Esophagus muscularis mucosa (tissue), 4 donors: ENCODE measurements at regions not wholly inside any gene's neighbourhood (a gene's known extent, or its start where the extent isn't known, plus 50 kb on each side); places are given as distances from the start of the nearest gene placed in this dataset.

Experiments used
- DNase-seq: peaks from one replicate; pipeline ENCODE4 v3.0.0-alpha.2; 2017; ENCODE audit errors: extremely low spot score
- H3K27ac ChIP-seq, 4 donors: fragments of 200-600 bp; sonication (generic); replicated peaks in 1 of 4; 1 replicate in 3 of 4; 2 replicates in 1 of 4; pipeline ENCODE4 v1.5.1; 2016 to 2019; ENCODE audit warnings: mild to moderate bottlenecking in 1 of 4
- H3K27me3 ChIP-seq, 4 donors: fragments of 200-600 bp; sonication (generic); one replicate each; pipeline versions ENCODE4 v1.5.1 to v1.6.0; 2016 to 2019
- H3K36me3 ChIP-seq, 4 donors: fragments of 200-600 bp; sonication (generic); one replicate each; pipeline ENCODE4 v1.5.1; 2016 to 2019
- H3K4me1 ChIP-seq, 4 donors: fragments of 200-600 bp; sonication (generic); one replicate each; pipeline ENCODE4 v1.5.1; 2016 to 2019
- H3K4me3 ChIP-seq, 4 donors: fragments of 200-600 bp; sonication (generic); 1 replicate in 2 of 4; 2 replicates in 2 of 4; pipeline ENCODE4 v1.5.1; 2016 to 2019; ENCODE audit warnings: mild to moderate bottlenecking in 4 of 4, moderate library complexity in 1 of 4
- H3K9me3 ChIP-seq, 4 donors: fragments of 200-600 bp; sonication (generic); 1 replicate in 3 of 4; 2 replicates in 1 of 4; pipeline ENCODE4 v1.5.1; 2016 to 2019
- EP300 ChIP-seq: sonication (generic); formaldehyde crosslinking; IDR thresholded peaks from one replicate; pipeline ENCODE4 v1.6.1; 2017; ENCODE audit warnings: antibody characterized with exemption
- POLR2A ChIP-seq: fragments of 450-650 bp; IDR thresholded peaks from one replicate; pipeline ENCODE4 v1.6.1; 2017; ENCODE audit warnings: antibody characterized with exemption, moderate library complexity, mild to moderate bottlenecking, low read depth
- POLR2AphosphoS5 ChIP-seq, 2 donors: sonication (generic); formaldehyde crosslinking; IDR thresholded peaks; one replicate each; pipeline ENCODE4 v1.6.1; 2017; ENCODE audit warnings: antibody characterized with exemption in 2 of 2
- WGBS: methylation state at CpG from one replicate; pipeline ENCODE4 v1.1.5; 2018; 5-methylcytosine and 5-hydroxymethylcytosine counted together
- intact Hi-C: fragments of 100-400 bp; cut with DNase I; formaldehyde crosslinking; loops from one replicate; pipeline ENCODE4 v1.15.1; 2023
- TF ChIP-seq, protein P1 (sequence below), 3 experiments: fragments of 200-600 bp in 2 of 3; fragments of 450-650 bp in 1 of 3; sonication (generic) in 2 of 3; IDR thresholded peaks; one replicate each; pipeline ENCODE4 v1.5.1; 2017 to 2019; ENCODE audit warnings: antibody characterized with exemption in 3 of 3, mild to moderate bottlenecking in 2 of 3, moderate library complexity in 1 of 3

DNA sequence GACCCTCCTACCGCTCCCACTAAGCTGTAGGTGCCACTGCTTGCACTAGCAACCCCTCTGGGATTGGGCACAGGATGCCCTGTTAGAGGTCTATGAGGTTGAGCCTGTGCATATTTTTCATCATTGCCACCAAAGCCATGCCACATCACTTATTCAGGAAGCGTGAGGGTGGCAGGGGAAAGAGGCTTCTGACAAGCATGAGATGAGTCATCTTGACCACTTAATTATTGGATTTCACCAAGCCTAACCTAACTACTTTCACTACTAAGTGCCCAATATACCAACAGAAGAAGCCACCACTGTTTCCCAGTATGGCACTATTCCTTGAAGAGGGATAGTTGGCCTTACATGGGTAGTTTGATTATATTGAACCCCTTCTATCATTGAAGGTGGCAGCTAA, 181.3 kb upstream of the EPHA4 start:
- Histone ChIP-seq H3K4me3 (no peak overlapping the region), H3K36me3 (no peaks in the 10 kb centered on the region), H3K4me1 (no peaks in the 10 kb centered on the region), H3K27ac (no peak overlapping the region), H3K9me3 (no peaks in the 10 kb centered on the region), H3K27me3 (no peaks in the 10 kb centered on the region)
- DNase-seq: no peak
- TF ChIP-seq POLR2A: no peak
- TF ChIP-seq POLR2AphosphoS5 (IDR thresholded peaks at IDR 0.05): no peak
- TF ChIP-seq EP300: no peak
- TF ChIP-seq, protein P1, sequence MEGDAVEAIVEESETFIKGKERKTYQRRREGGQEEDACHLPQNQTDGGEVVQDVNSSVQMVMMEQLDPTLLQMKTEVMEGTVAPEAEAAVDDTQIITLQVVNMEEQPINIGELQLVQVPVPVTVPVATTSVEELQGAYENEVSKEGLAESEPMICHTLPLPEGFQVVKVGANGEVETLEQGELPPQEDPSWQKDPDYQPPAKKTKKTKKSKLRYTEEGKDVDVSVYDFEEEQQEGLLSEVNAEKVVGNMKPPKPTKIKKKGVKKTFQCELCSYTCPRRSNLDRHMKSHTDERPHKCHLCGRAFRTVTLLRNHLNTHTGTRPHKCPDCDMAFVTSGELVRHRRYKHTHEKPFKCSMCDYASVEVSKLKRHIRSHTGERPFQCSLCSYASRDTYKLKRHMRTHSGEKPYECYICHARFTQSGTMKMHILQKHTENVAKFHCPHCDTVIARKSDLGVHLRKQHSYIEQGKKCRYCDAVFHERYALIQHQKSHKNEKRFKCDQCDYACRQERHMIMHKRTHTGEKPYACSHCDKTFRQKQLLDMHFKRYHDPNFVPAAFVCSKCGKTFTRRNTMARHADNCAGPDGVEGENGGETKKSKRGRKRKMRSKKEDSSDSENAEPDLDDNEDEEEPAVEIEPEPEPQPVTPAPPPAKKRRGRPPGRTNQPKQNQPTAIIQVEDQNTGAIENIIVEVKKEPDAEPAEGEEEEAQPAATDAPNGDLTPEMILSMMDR (IDR thresholded peaks at IDR 0.05): no peak
- WGBS: 96% methylated on average over 2 of the region's 2 CpGs
- intact Hi-C loops: no loop called here

DNA sequence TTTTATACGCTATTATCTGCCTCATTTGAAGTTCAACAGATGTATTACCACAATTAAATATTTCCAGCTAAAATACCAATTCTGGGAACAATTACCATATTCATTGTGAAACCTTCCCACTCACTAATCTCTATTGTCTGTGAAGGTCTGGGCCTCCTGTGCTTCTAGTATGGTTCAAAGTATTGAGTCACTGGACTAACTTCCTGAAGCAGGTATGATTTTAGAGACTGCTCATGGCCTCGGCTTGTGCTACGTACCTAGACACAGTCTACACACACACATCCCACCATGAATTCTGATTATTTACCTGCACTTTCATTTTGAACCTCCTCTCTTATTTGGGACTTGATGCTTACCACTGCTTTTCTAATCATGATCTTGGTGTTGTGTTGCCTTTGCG, 180.7 kb upstream of the EPHA4 start:
- DNase-seq: no peak
- no peaks in the 10 kb centered on the region for H3K9me3 ChIP-seq
- H3K36me3 ChIP-seq: no peaks in the 10 kb centered on the region
- no peaks in the 10 kb centered on the region for H3K27me3 ChIP-seq
- TF ChIP-seq EP300 (no peak), POLR2AphosphoS5 (IDR thresholded peaks at IDR 0.05) (no peak), POLR2A (no peak)
- TF ChIP-seq, protein P1 (IDR thresholded peaks at IDR 0.05): no peak
- no peaks in the 10 kb centered on the region for H3K4me1 ChIP-seq
- intact Hi-C loops: no loop called here
- H3K4me3 ChIP-seq: no peak overlapping the region
- H3K27ac ChIP-seq: no peak overlapping the region
- 85% methylated on average over 4 of the region's 4 CpGs for WGBS

- Histone ChIP-seq H3K9me3 (no peaks in the 10 kb centered on the region), H3K36me3 (no peaks in the 10 kb centered on the region), H3K4me1 (no peaks in the 10 kb centered on the region), H3K27me3 (no peaks in the 10 kb centered on the region), H3K27ac (no peak overlapping the region), H3K4me3 (no peak overlapping the region)
- intact Hi-C loops: no loop called here
- TF ChIP-seq, protein P1 (IDR thresholded peaks at IDR 0.05): no peak
- TF ChIP-seq POLR2A: no peak
- no peak for TF ChIP-seq EP300
- no peak for TF ChIP-seq POLR2AphosphoS5 (IDR thresholded peaks at IDR 0.05)
- DNase-seq: no peak
- 94% methylated on average over 1 of the region's 1 CpG for WGBS
Measured at GRCh38 chr2:221750316-221750715, 178.2 kb upstream of the EPHA4 start.

- no peaks in the 10 kb centered on the region for H3K4me1 ChIP-seq
- TF ChIP-seq EP300 (no peak), POLR2A (no peak), POLR2AphosphoS5 (IDR thresholded peaks at IDR 0.05) (no peak)
- TF ChIP-seq, protein P1 (IDR thresholded peaks at IDR 0.05): no peak
- no peaks in the 10 kb centered on the region for H3K9me3 ChIP-seq
- 84% methylated on average over 3 of the region's 3 CpGs for WGBS
- H3K4me3 ChIP-seq: no peak overlapping the region
- intact Hi-C loops: no loop called here
- H3K27me3 ChIP-seq: no peaks in the 10 kb centered on the region
- DNase-seq: no peak
- no peak overlapping the region for H3K27ac ChIP-seq
- no peaks in the 10 kb centered on the region for H3K36me3 ChIP-seq
Measured at GRCh38 chr2:221747289-221747972, 175.3 kb upstream of the EPHA4 start.
